Neural progenitor cell (in vitro differentiated cells): ENCODE measurements at regions not wholly inside any gene's neighbourhood (a gene's known extent, or its start where the extent isn't known, plus 50 kb on each side); places are given as distances from the start of the nearest gene placed in this dataset.

ENCODE experiments used
- CTCF ChIP-seq: fragments of 200-600 bp; sonication (generic); IDR thresholded peaks from 2 replicates; pipeline ENCODE4 v1.5.1; 2017; ENCODE audit warnings: antibody characterized with exemption, mild to moderate bottlenecking
- EZH2 ChIP-seq: fragments of 200-600 bp; sonication (generic); IDR thresholded peaks from 2 replicates; pipeline ENCODE4 v1.6.1; 2017; ENCODE audit warnings: antibody characterized with exemption, mild to moderate bottlenecking, moderate library complexity

- TF ChIP-seq CTCF (no peak), EZH2 (no peak)
Observed at GRCh38 chr3:177602601-177603147, 405.4 kb upstream of the TBL1XR1 start.
